Spleen (tissue), 7 donors: ENCODE measurements at regions not wholly inside any gene's neighbourhood (a gene's known extent, or its start where the extent isn't known, plus 50 kb on each side); places are given as distances from the start of the nearest gene placed in this dataset.

ENCODE experiments used
- POLR2A ChIP-seq, 3 donors: fragments of 450-650 bp; IDR thresholded peaks; one replicate each; pipeline ENCODE4 v1.5.1; 2017; ENCODE audit warnings: antibody characterized with exemption in 3 of 3, mild to moderate bottlenecking in 1 of 3
- POLR2AphosphoS5 ChIP-seq, 3 donors: sonication (generic); formaldehyde crosslinking; IDR thresholded peaks; one replicate each; pipeline ENCODE4 v1.5.1; 2017; ENCODE audit warnings: antibody characterized with exemption in 3 of 3
- TF ChIP-seq, protein P1 (sequence below), 11 experiments: fragments of 200-600 bp in 7 of 11; fragments of 450-650 bp in 4 of 11; sonication (generic) in 4 of 11; IDR thresholded peaks in 8 of 11; conservative IDR thresholded peaks in 3 of 11; 1 replicate in 7 of 11; 2 replicates in 4 of 11; pipeline versions ENCODE4 v1.4.0 to v1.8.0; 2016 to 2021; ENCODE audit warnings: antibody characterized with exemption in 11 of 11, inconsistent platforms in 4 of 11, mild to moderate bottlenecking in 1 of 11
- donor health status: DM: no; HTN: no; CAD: no; lungs with moderate emphysema.
- donor health status: DM: no; HTN: no; CAD: no.
- donor health status: DM: no; HTN: no; CAD: no.

DNA sequence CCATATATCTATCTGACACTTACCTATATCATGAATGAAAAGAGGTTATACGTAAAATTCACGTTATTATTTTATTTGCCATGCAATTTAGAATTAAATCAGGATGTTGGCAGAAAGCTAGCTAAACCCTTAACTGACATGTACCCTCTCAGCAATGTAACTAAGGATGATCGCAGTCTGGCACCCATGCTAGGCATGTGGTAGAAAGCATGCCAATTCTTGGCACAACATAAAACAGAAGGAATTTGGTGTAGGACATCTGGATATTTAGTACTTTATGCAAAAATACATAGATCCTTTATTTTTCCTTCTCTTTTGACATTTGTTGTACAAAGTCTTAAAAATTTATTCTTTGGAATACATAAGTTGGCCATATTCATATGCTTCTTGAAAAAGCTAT, 436.8 kb upstream of the FAT1 start:
- TF ChIP-seq, protein P1, sequence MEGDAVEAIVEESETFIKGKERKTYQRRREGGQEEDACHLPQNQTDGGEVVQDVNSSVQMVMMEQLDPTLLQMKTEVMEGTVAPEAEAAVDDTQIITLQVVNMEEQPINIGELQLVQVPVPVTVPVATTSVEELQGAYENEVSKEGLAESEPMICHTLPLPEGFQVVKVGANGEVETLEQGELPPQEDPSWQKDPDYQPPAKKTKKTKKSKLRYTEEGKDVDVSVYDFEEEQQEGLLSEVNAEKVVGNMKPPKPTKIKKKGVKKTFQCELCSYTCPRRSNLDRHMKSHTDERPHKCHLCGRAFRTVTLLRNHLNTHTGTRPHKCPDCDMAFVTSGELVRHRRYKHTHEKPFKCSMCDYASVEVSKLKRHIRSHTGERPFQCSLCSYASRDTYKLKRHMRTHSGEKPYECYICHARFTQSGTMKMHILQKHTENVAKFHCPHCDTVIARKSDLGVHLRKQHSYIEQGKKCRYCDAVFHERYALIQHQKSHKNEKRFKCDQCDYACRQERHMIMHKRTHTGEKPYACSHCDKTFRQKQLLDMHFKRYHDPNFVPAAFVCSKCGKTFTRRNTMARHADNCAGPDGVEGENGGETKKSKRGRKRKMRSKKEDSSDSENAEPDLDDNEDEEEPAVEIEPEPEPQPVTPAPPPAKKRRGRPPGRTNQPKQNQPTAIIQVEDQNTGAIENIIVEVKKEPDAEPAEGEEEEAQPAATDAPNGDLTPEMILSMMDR (IDR thresholded peaks at IDR 0.05 in 8 of 11, conservative IDR thresholded peaks at IDR 0.05 in 3 of 11): no peak
- TF ChIP-seq POLR2A (IDR thresholded peaks at IDR 0.05): no peak
- TF ChIP-seq POLR2AphosphoS5 (IDR thresholded peaks at IDR 0.05): no peak
